GM12878 (cell line): ENCODE measurements at regions not wholly inside any gene's neighbourhood (a gene's known extent, or its start where the extent isn't known, plus 50 kb on each side); places are given as distances from the start of the nearest gene placed in this dataset.

ENCODE experiments used
- DPF2 ChIP-seq: fragments of 450-650 bp; IDR thresholded peaks from 2 replicates; pipeline ENCODE4 v1.6.1; 2017; ENCODE audit warnings: mild to moderate bottlenecking
- ESRRA ChIP-seq: IDR thresholded peaks from 2 replicates; pipeline ENCODE4 v1.6.1; 2012; ENCODE audit warnings: mild to moderate bottlenecking, low read length, improper control_type of control experiment
- EZH2 ChIP-seq: IDR thresholded peaks from 2 replicates; pipeline ENCODE4 v1.6.1; 2012; ENCODE audit warnings: low read depth, mild to moderate bottlenecking, control low read depth, inconsistent platforms, low read length, borderline replicate concordance; ENCODE audit not compliant: control insufficient read depth
- GABPA ChIP-seq: IDR thresholded peaks from 2 replicates; pipeline ENCODE4 v1.6.1; 2014; ENCODE audit warnings: antibody characterized with exemption, low read depth, mild to moderate bottlenecking, inconsistent platforms
- POLR2A ChIP-seq: IDR thresholded peaks from 2 replicates; pipeline ENCODE4 v1.6.1; 2011; ENCODE audit warnings: low read depth, mild to moderate bottlenecking, low read length
- SREBF2 ChIP-seq: IDR thresholded peaks from 2 replicates; pipeline ENCODE4 v1.6.1; 2012; ENCODE audit warnings: mild to moderate bottlenecking, low read length
- TF ChIP-seq, protein P1 (sequence below), 3 experiments: IDR thresholded peaks in 2 of 3; conservative IDR thresholded peaks in 1 of 3; 2 replicates each; pipeline ENCODE4 v1.5.1; 2011; ENCODE audit warnings: low read depth in 3 of 3, low read length in 3 of 3, mild to moderate bottlenecking in 3 of 3, control low read depth in 2 of 3, moderate library complexity in 2 of 3, inconsistent platforms in 1 of 3, mixed read lengths in 1 of 3; ENCODE audit not compliant: control insufficient read depth in 2 of 3, insufficient read depth in 1 of 3; ENCODE audit errors: extremely low read depth in 1 of 3
- TF ChIP-seq, protein P2 (sequence below): fragments of 450-650 bp; IDR thresholded peaks from 2 replicates; pipeline ENCODE4 v1.6.1; 2017; ENCODE audit warnings: mild to moderate bottlenecking, moderate library complexity

DNA sequence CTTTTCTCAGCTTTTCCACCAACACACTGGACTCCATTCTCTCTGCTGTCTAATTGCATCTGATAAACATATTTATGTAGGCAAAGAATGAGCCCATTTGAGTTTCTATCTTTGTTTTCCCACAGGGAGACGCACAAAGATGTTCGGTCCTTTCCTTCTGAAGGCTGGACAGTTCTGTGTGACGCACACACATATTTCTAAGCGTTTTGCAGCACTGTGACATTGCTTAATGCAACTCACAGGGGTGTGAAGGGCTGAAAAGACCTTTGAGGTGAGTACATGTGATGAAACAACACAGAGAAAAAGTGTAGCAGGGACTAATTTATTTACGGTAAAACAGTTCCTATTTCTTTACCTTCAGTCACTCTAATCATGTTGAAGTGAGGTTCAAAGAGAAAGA is 323.1 kb upstream of the RUNX1 start:
- TF ChIP-seq, protein P1, sequence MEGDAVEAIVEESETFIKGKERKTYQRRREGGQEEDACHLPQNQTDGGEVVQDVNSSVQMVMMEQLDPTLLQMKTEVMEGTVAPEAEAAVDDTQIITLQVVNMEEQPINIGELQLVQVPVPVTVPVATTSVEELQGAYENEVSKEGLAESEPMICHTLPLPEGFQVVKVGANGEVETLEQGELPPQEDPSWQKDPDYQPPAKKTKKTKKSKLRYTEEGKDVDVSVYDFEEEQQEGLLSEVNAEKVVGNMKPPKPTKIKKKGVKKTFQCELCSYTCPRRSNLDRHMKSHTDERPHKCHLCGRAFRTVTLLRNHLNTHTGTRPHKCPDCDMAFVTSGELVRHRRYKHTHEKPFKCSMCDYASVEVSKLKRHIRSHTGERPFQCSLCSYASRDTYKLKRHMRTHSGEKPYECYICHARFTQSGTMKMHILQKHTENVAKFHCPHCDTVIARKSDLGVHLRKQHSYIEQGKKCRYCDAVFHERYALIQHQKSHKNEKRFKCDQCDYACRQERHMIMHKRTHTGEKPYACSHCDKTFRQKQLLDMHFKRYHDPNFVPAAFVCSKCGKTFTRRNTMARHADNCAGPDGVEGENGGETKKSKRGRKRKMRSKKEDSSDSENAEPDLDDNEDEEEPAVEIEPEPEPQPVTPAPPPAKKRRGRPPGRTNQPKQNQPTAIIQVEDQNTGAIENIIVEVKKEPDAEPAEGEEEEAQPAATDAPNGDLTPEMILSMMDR (IDR thresholded peaks at IDR 0.05 in 2 of 3, conservative IDR thresholded peaks at IDR 0.05 in 1 of 3; ENCODE audit: control insufficient read depth in 2 of 3, extremely low read depth in 1 of 3, insufficient read depth in 1 of 3, low read depth in 3 of 3, low read length in 3 of 3), result no peak
- TF ChIP-seq, protein P2, sequence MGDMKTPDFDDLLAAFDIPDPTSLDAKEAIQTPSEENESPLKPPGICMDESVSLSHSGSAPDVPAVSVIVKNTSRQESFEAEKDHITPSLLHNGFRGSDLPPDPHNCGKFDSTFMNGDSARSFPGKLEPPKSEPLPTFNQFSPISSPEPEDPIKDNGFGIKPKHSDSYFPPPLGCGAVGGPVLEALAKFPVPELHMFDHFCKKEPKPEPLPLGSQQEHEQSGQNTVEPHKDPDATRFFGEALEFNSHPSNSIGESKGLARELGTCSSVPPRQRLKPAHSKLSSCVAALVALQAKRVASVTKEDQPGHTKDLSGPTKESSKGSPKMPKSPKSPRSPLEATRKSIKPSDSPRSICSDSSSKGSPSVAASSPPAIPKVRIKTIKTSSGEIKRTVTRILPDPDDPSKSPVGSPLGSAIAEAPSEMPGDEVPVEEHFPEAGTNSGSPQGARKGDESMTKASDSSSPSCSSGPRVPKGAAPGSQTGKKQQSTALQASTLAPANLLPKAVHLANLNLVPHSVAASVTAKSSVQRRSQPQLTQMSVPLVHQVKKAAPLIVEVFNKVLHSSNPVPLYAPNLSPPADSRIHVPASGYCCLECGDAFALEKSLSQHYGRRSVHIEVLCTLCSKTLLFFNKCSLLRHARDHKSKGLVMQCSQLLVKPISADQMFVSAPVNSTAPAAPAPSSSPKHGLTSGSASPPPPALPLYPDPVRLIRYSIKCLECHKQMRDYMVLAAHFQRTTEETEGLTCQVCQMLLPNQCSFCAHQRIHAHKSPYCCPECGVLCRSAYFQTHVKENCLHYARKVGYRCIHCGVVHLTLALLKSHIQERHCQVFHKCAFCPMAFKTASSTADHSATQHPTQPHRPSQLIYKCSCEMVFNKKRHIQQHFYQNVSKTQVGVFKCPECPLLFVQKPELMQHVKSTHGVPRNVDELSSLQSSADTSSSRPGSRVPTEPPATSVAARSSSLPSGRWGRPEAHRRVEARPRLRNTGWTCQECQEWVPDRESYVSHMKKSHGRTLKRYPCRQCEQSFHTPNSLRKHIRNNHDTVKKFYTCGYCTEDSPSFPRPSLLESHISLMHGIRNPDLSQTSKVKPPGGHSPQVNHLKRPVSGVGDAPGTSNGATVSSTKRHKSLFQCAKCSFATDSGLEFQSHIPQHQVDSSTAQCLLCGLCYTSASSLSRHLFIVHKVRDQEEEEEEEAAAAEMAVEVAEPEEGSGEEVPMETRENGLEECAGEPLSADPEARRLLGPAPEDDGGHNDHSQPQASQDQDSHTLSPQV, result no peak
- TF ChIP-seq POLR2A (no peak), GABPA (no peak), SREBF2 (no peak), ESRRA (no peak), EZH2 (no peak), DPF2 (no peak)
